SK-N-SH (cell line): ENCODE measurements at regions not wholly inside any gene's neighbourhood (a gene's known extent, or its start where the extent isn't known, plus 50 kb on each side); places are given as distances from the start of the nearest gene placed in this dataset.

ENCODE experiments used
- CTCF ChIA-PET: fragments of 300-600, 350-600 bp; formaldehyde crosslinking; extraction: SDS; loops from one replicate; lab custom pipeline; 2021; lab: Yijun Ruan, JAX
- POLR2A ChIA-PET: fragments of 350-600 bp; sonication (Branson Sonifier 250); formaldehyde crosslinking; extraction: SDS; loops from one replicate; lab custom pipeline; 2020; ENCODE audit warnings: antibody characterized with exemption, inconsistent platforms; lab: Yijun Ruan, JAX
- DNase-seq: peaks from one replicate; pipeline ENCODE4 v3.0.0; 2012
- H2AFZ ChIP-seq: fragments of 200-600 bp; sonication (generic); 2 replicates; pipeline ENCODE4 v1.8.1; 2016; ENCODE audit warnings: antibody characterized with exemption, mild to moderate bottlenecking, low read depth
- H3F3A ChIP-seq: fragments of 200-600 bp; sonication (generic); replicated peaks from 2 replicates; pipeline ENCODE3; 2016; ENCODE audit warnings: antibody characterized with exemption, mild to moderate bottlenecking; ENCODE audit not compliant: insufficient read depth
- H3K27ac ChIP-seq, 2 experiments: fragments of 200-500 bp in 1 of 2; fragments of 200-600 bp in 1 of 2; sonication (Bioruptor generic) in 1 of 2; sonication (generic), shearing (Covaris generic) in 1 of 2; 2 replicates each; pipeline versions ENCODE4 v1.5.1 to v1.6.1; 2014 to 2016; ENCODE audit warnings: low read depth in 2 of 2, inconsistent platforms in 1 of 2, low read length in 1 of 2, mild to moderate bottlenecking in 1 of 2, mixed read lengths in 1 of 2
- H3K27me3 ChIP-seq: fragments of 200-600 bp; sonication (generic), shearing (Covaris generic); 2 replicates; pipeline ENCODE4 v1.6.1; 2016; ENCODE audit warnings: mixed run types; ENCODE audit not compliant: insufficient read depth
- H3K36me3 ChIP-seq, 2 experiments: fragments of 200-500 bp in 1 of 2; fragments of 200-600 bp in 1 of 2; sonication (Bioruptor generic) in 1 of 2; sonication (generic) in 1 of 2; replicated peaks in 1 of 2; 2 replicates each; pipeline versions ENCODE3 to v1.5.1; 2014 to 2016; ENCODE audit warnings: low read length in 1 of 2, mild to moderate bottlenecking in 1 of 2; ENCODE audit not compliant: insufficient read depth in 2 of 2, control insufficient read depth in 1 of 2
- H3K4me1 ChIP-seq, 2 experiments: fragments of 200-500 bp in 1 of 2; fragments of 200-600 bp in 1 of 2; sonication (Bioruptor generic) in 1 of 2; sonication (generic), shearing (Covaris generic) in 1 of 2; 2 replicates each; pipeline versions ENCODE4 v1.5.1 to v1.6.1; 2014 to 2016; ENCODE audit warnings: low read depth in 1 of 2, low read length in 1 of 2, mixed run types in 1 of 2; ENCODE audit not compliant: insufficient read depth in 2 of 2, control insufficient read depth in 1 of 2
- H3K4me2 ChIP-seq: fragments of 200-600 bp; sonication (generic), shearing (Covaris generic); 2 replicates; pipeline ENCODE4 v1.6.1; 2017; ENCODE audit warnings: mixed run types
- H3K4me3 ChIP-seq, 2 experiments: fragments of 200-500 bp in 1 of 2; fragments of 200-600 bp in 1 of 2; sonication (Bioruptor generic) in 1 of 2; sonication (generic), shearing (Covaris generic) in 1 of 2; 2 replicates each; pipeline versions ENCODE4 v1.5.1 to v1.8.1; 2014 to 2016; ENCODE audit warnings: low read depth in 2 of 2, inconsistent platforms in 1 of 2, low read length in 1 of 2, mild to moderate bottlenecking in 1 of 2, mixed read lengths in 1 of 2, moderate library complexity in 1 of 2
- H3K79me2 ChIP-seq: fragments of 200-600 bp; sonication (generic); 2 replicates; pipeline ENCODE4 v1.8.1; 2017; ENCODE audit warnings: mild to moderate bottlenecking; ENCODE audit not compliant: insufficient read depth
- H3K9ac ChIP-seq: fragments of 200-600 bp; sonication (generic); 2 replicates; pipeline ENCODE4 v1.6.1; 2017; ENCODE audit warnings: mixed run types
- H3K9me2 ChIP-seq: fragments of 200-600 bp; sonication (generic); 2 replicates; pipeline ENCODE4 v1.6.1; 2017; ENCODE audit warnings: mixed run types
- H3K9me3 ChIP-seq: fragments of 200-600 bp; sonication (generic); 2 replicates; pipeline ENCODE4 v1.6.1; 2017; ENCODE audit warnings: mixed run types, mild to moderate bottlenecking, moderate library complexity
- H4K20me1 ChIP-seq: fragments of 200-600 bp; sonication (generic); 2 replicates; pipeline ENCODE4 v1.6.1; 2017; ENCODE audit warnings: mild to moderate bottlenecking, mixed run types; ENCODE audit not compliant: insufficient read depth
- CHD2 ChIP-seq: fragments of 150-350 bp; IDR thresholded peaks from 2 replicates; pipeline ENCODE4 v1.6.1; 2018; ENCODE audit warnings: low read length; ENCODE audit not compliant: partially characterized antibody
- EP300 ChIP-seq, 2 experiments: IDR thresholded peaks; 2 replicates each; pipeline versions ENCODE4 v1.4.0 to v1.6.1; 2012; ENCODE audit warnings: borderline replicate concordance in 1 of 2, low read depth in 1 of 2, low read length in 1 of 2
- EZH2phosphoT487 ChIP-seq: fragments of 200-600 bp; sonication (generic); IDR thresholded peaks from 2 replicates; pipeline ENCODE4 v1.6.1; 2017; ENCODE audit warnings: low read depth, mixed run types, mild to moderate bottlenecking, antibody characterized with exemption, moderate library complexity, borderline replicate concordance
- FOXJ3 ChIP-seq: sonication (generic); formaldehyde crosslinking; IDR thresholded peaks from 2 replicates; pipeline ENCODE4 v1.5.1; 2020; ENCODE audit warnings: mild to moderate bottlenecking, missing genetic modification reagents
- GATA2 ChIP-seq: sonication (generic); formaldehyde crosslinking; IDR thresholded peaks from 2 replicates; pipeline ENCODE4 v1.5.0; 2020; ENCODE audit warnings: mild to moderate bottlenecking, missing genetic modification reagents
- JUND ChIP-seq: IDR thresholded peaks from 2 replicates; pipeline ENCODE4 v1.4.0; 2012
- POLR2AphosphoS5 ChIP-seq: IDR thresholded peaks from 2 replicates; pipeline ENCODE4 v1.6.1; 2012; ENCODE audit warnings: low read depth, low read length
- RAD21 ChIP-seq: IDR thresholded peaks from 2 replicates; pipeline ENCODE4 v1.6.1; 2012; ENCODE audit warnings: mild to moderate bottlenecking, low read length
- RFX5 ChIP-seq: IDR thresholded peaks from 2 replicates; pipeline ENCODE4 v1.6.1; 2012; ENCODE audit warnings: mild to moderate bottlenecking, improper control_type of control experiment, low read length
- RXRA ChIP-seq: IDR thresholded peaks from 2 replicates; pipeline ENCODE4 v1.4.0; 2012; ENCODE audit warnings: low read depth, mild to moderate bottlenecking, borderline replicate concordance
- SIN3A ChIP-seq: IDR thresholded peaks from 2 replicates; pipeline ENCODE4 v1.6.1; 2012; ENCODE audit warnings: low read depth, mild to moderate bottlenecking, low read length, moderate library complexity, borderline replicate concordance
- TAF1 ChIP-seq: IDR thresholded peaks from 2 replicates; pipeline ENCODE4 v1.6.1; 2012; ENCODE audit warnings: low read depth, mild to moderate bottlenecking, low read length, moderate library complexity, borderline replicate concordance
- YY1 ChIP-seq: IDR thresholded peaks from 2 replicates; pipeline ENCODE4 v1.4.0; 2012; ENCODE audit warnings: low read depth, mild to moderate bottlenecking
- WGBS: methylation state at CpG from one replicate; pipeline ENCODE4 v1.1.6; 2017; ENCODE audit warnings: low lambda C conversion rate; 5-methylcytosine and 5-hydroxymethylcytosine counted together
- TF ChIP-seq, protein P1 (sequence below): fragments of 150-350 bp; IDR thresholded peaks from 2 replicates; pipeline ENCODE4 v1.6.1; 2017; ENCODE audit warnings: antibody characterized with exemption, low read length, low read depth, borderline replicate concordance
- TF ChIP-seq, protein P2 (sequence below): IDR thresholded peaks from 2 replicates; pipeline ENCODE4 v1.6.1; 2012; ENCODE audit warnings: mild to moderate bottlenecking, low read depth, low read length, moderate library complexity
- TF ChIP-seq, protein P3 (sequence below): fragments of 200-600 bp; sonication (generic); IDR thresholded peaks from 2 replicates; pipeline ENCODE4 v1.6.1; 2017; ENCODE audit warnings: antibody characterized with exemption, mild to moderate bottlenecking, moderate library complexity
- TF ChIP-seq, protein P4 (sequence below): fragments of 150-350 bp; IDR thresholded peaks from 2 replicates; pipeline ENCODE4 v1.6.1; 2016; ENCODE audit warnings: mild to moderate bottlenecking, low read depth, low read length
- TF ChIP-seq, protein P5 (sequence below): IDR thresholded peaks from 2 replicates; pipeline ENCODE4 v1.4.0; 2012; ENCODE audit warnings: low read depth, borderline replicate concordance

DNA sequence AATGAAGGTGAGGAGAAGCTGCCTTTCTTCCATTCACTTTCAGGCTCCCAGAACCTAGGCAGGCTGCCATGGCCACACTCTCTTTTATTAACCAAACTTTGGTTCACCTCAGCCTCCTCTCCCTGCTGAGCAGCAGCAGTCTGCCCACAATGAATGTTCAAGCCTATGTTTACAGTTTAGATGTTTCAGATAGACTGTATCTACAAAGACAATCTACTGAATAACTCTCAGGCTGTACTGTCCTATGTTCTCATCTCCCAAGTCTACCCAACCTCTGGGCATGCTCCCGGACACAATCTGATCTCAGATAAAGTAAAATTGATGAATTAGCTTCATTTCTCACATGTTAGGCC, 59.2 kb upstream of the TMEM164 start:
- Histone ChIP-seq H3K9me3 (no peaks in the 10 kb centered on the region), H3K4me3 (no peak overlapping the region), H3K27ac (no peak overlapping the region), H3K27me3 (no peaks in the 10 kb centered on the region), H3K9ac (no peak overlapping the region), H3K79me2 (no peaks in the 10 kb centered on the region), H3K4me2 (no peak overlapping the region), H3K9me2 (no peaks in the 10 kb centered on the region), H3K4me1 (no peaks in the 10 kb centered on the region), H3K36me3 (no peaks in the 10 kb centered on the region), H2AFZ (no peak overlapping the region), H3F3A (no peaks in the 10 kb centered on the region), H4K20me1 (no peaks in the 10 kb centered on the region)
- whole genome bisulfite sequencing, result 23% methylated on average over 1 of the region's 1 CpG
- ChIA-PET POLR2A (no interaction called here), CTCF (no interaction called here)
- no peak for TF ChIP-seq EP300 (IDR thresholded peaks at IDR 0.05; ENCODE audit: borderline replicate concordance in 1 of 2, low read depth in 1 of 2, low read length in 1 of 2)
- no peak for TF ChIP-seq YY1
- TF ChIP-seq, protein P1, sequence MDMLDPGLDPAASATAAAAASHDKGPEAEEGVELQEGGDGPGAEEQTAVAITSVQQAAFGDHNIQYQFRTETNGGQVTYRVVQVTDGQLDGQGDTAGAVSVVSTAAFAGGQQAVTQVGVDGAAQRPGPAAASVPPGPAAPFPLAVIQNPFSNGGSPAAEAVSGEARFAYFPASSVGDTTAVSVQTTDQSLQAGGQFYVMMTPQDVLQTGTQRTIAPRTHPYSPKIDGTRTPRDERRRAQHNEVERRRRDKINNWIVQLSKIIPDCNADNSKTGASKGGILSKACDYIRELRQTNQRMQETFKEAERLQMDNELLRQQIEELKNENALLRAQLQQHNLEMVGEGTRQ, result no peak
- no peak for TF ChIP-seq SIN3A
- TF ChIP-seq RAD21, result no peak
- TF ChIP-seq POLR2AphosphoS5, result no peak
- no peak for DNase-seq

DNA sequence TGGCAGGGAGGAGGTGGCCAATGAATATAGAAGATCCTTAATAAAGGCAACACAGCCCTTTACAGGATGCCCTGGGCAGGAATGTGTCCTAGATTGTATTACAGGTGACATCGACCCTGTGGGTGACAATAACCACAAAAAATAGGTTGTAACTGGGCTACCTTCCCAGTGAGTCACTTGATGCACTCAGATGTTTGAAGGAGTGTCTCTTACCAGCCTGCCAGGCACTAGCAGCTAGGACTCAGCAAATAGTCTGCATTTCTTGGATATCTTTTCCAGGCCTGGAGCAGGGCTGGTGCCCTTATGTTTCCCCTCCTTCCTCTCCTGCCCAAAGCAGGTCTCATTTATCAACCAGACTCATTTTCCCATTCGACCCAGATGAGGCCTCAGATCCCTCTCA, 50.9 kb upstream of the TMEM164 start:
- H4K20me1 ChIP-seq, result no peaks in the 10 kb centered on the region
- H3F3A ChIP-seq, result no peaks in the 10 kb centered on the region
- H3K4me3 ChIP-seq, result no peak overlapping the region
- no peaks in the 10 kb centered on the region for H3K36me3 ChIP-seq
- H3K4me1 ChIP-seq, result no peaks in the 10 kb centered on the region
- no peak overlapping the region for H2AFZ ChIP-seq
- H3K4me2 ChIP-seq, result no peak overlapping the region
- CTCF ChIA-PET, result interaction anchor here (0.9 to 1.0 kb wide), 2 partner anchors 10 to 195 kb away, joined by 3 read pairs; no protein-coding TSS in a partner anchor
- no peak for TF ChIP-seq RXRA
- no peak for TF ChIP-seq SIN3A
- TF ChIP-seq TAF1, result no peak
- no peak for TF ChIP-seq POLR2AphosphoS5
- no peak for TF ChIP-seq GATA2 (CRISPR knock-in tag)
- TF ChIP-seq, protein P2, sequence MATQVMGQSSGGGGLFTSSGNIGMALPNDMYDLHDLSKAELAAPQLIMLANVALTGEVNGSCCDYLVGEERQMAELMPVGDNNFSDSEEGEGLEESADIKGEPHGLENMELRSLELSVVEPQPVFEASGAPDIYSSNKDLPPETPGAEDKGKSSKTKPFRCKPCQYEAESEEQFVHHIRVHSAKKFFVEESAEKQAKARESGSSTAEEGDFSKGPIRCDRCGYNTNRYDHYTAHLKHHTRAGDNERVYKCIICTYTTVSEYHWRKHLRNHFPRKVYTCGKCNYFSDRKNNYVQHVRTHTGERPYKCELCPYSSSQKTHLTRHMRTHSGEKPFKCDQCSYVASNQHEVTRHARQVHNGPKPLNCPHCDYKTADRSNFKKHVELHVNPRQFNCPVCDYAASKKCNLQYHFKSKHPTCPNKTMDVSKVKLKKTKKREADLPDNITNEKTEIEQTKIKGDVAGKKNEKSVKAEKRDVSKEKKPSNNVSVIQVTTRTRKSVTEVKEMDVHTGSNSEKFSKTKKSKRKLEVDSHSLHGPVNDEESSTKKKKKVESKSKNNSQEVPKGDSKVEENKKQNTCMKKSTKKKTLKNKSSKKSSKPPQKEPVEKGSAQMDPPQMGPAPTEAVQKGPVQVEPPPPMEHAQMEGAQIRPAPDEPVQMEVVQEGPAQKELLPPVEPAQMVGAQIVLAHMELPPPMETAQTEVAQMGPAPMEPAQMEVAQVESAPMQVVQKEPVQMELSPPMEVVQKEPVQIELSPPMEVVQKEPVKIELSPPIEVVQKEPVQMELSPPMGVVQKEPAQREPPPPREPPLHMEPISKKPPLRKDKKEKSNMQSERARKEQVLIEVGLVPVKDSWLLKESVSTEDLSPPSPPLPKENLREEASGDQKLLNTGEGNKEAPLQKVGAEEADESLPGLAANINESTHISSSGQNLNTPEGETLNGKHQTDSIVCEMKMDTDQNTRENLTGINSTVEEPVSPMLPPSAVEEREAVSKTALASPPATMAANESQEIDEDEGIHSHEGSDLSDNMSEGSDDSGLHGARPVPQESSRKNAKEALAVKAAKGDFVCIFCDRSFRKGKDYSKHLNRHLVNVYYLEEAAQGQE, result no peak
- no peak for TF ChIP-seq RAD21
- TF ChIP-seq EP300 (IDR thresholded peaks at IDR 0.05; ENCODE audit: borderline replicate concordance in 1 of 2, low read depth in 1 of 2, low read length in 1 of 2), result no peak
- TF ChIP-seq, protein P3, sequence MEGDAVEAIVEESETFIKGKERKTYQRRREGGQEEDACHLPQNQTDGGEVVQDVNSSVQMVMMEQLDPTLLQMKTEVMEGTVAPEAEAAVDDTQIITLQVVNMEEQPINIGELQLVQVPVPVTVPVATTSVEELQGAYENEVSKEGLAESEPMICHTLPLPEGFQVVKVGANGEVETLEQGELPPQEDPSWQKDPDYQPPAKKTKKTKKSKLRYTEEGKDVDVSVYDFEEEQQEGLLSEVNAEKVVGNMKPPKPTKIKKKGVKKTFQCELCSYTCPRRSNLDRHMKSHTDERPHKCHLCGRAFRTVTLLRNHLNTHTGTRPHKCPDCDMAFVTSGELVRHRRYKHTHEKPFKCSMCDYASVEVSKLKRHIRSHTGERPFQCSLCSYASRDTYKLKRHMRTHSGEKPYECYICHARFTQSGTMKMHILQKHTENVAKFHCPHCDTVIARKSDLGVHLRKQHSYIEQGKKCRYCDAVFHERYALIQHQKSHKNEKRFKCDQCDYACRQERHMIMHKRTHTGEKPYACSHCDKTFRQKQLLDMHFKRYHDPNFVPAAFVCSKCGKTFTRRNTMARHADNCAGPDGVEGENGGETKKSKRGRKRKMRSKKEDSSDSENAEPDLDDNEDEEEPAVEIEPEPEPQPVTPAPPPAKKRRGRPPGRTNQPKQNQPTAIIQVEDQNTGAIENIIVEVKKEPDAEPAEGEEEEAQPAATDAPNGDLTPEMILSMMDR, result no peak
- TF ChIP-seq RFX5, result no peak
- TF ChIP-seq, protein P4, sequence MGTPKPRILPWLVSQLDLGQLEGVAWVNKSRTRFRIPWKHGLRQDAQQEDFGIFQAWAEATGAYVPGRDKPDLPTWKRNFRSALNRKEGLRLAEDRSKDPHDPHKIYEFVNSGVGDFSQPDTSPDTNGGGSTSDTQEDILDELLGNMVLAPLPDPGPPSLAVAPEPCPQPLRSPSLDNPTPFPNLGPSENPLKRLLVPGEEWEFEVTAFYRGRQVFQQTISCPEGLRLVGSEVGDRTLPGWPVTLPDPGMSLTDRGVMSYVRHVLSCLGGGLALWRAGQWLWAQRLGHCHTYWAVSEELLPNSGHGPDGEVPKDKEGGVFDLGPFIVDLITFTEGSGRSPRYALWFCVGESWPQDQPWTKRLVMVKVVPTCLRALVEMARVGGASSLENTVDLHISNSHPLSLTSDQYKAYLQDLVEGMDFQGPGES, result no peak
- TF ChIP-seq FOXJ3, result no peak
- no peak for TF ChIP-seq CHD2
- TF ChIP-seq EZH2phosphoT487, result no peak
- TF ChIP-seq, protein P5, sequence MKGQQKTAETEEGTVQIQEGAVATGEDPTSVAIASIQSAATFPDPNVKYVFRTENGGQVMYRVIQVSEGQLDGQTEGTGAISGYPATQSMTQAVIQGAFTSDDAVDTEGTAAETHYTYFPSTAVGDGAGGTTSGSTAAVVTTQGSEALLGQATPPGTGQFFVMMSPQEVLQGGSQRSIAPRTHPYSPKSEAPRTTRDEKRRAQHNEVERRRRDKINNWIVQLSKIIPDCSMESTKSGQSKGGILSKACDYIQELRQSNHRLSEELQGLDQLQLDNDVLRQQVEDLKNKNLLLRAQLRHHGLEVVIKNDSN, result no peak
- TF ChIP-seq JUND, result no peak
- TF ChIP-seq, all 33 proteins: peak for 0
- H3K79me2 ChIP-seq, result no peaks in the 10 kb centered on the region
- no peak for DNase-seq
- POLR2A ChIA-PET, result no interaction called here
- H3K9me3 ChIP-seq, result no peaks in the 10 kb centered on the region
- no peak overlapping the region for H3K9ac ChIP-seq
- no peak overlapping the region for H3K27ac ChIP-seq
- H3K27me3 ChIP-seq, result no peaks in the 10 kb centered on the region
- H3K9me2 ChIP-seq, result no peaks in the 10 kb centered on the region
- 13% methylated on average over 2 of the region's 2 CpGs for WGBS
